GM21528 (cell line): ENCODE measurements at regions not wholly inside any gene's neighbourhood (a gene's known extent, or its start where the extent isn't known, plus 50 kb on each side); places are given as distances from the start of the nearest gene placed in this dataset.
"Not testable (repeated sequence)": the region's sequence is repeated elsewhere in the genome, so short reads cannot be mapped to it uniquely, and the experiment has no call there.

Source experiments
- ATAC-seq: cut with Tn5 transposase; IDR thresholded peaks from one replicate; pipeline ENCODE4 v1.9.1; 2021; ENCODE audit warnings: mild to moderate bottlenecking, moderate library complexity; ENCODE audit not compliant: unreplicated experiment, low FRiP score

DNA sequence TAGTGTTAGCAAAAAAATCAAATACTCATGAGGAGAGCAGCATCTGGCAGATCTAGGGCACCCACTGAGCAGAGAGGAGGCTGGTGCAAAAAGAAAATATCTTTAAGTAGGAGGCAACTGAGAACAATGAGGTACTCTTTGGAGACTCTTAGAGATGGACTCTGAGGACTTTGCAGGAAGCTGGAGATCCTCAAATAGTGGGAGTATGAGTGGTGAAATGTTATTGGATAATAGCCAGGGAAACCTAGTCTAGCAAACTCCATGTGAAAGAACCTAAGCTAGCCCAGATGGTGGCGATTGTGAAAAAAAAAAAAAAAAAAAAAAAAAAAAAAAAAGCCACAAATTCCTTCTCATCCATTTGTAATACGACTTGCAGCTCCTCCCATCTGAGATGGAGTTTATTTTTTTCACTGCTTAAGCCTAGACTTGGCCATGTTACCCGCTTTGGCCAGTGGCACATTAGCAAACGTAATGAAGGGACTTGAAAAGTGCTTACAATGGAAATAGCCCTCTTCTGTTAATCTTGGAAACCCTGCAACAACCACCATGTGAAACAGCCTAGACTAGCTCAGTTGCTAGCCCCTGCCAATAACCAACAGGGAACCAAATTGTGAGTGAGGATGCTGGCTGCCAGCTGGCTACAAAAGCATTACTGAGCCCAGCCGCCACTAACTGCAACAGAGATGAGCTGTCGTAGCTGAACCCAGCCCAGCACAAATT lies 476.2 kb downstream of the KLF12 start:
- ATAC-seq: no peak

DNA sequence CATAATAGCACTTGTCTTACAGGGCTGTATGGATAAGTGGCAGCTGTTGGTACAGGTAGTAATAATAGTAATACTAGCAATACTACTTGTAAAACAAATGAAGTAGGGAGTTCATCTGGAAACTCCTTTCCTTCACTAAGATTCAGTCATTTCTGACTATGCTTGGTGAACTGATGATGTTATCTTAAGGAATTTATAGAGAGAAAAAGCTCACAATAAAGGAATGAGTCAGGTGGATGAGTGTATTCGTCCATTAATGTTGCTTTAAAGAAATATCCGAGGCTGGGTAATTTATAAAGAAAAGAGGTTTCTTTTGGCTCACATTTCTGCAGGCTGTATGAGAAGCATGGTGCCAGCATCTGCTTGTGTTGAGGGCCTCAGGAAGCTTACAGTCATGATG lies 477.3 kb downstream of the KLF12 start:
- ATAC-seq: no peak

DNA sequence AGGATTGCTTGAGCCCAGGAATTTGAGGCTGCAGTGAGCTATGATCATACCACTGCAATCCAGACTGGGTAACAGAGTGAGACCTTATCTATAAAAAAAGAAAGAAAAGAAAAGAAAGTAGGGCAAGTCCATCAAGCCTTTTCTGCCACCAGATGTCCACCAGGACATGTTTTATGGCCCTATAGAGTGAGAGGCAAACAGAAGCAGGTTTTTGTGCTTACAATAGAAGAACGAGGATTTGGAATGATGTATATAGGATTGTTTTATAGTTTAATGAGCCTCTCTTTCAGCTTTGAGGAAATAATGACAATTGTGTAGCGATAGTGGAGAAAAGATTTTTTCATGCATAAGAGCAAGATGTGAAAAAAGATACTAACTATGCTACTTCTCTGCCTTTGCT lies 480.5 kb downstream of the KLF12 start:
- no peak for ATAC-seq

DNA sequence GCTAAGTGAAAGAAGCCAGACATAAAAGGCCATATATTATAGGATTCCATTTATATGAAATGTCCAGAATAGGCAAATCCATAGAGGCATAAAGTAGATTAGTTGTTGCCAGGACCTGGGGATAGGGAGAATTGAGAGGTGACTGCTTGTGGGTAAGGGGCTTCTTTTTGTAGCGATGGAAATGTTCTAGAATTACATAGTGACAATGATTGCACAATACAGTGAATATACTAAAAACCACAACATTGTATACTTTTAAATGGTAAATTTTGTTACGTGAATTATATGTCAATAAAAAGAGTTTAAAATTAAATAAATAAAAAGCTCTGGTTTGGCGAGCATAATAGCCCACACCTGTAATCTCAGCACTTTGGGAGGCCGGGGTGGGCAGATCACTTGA lies 486.8 kb downstream of the KLF12 start:
- no peak for ATAC-seq

DNA sequence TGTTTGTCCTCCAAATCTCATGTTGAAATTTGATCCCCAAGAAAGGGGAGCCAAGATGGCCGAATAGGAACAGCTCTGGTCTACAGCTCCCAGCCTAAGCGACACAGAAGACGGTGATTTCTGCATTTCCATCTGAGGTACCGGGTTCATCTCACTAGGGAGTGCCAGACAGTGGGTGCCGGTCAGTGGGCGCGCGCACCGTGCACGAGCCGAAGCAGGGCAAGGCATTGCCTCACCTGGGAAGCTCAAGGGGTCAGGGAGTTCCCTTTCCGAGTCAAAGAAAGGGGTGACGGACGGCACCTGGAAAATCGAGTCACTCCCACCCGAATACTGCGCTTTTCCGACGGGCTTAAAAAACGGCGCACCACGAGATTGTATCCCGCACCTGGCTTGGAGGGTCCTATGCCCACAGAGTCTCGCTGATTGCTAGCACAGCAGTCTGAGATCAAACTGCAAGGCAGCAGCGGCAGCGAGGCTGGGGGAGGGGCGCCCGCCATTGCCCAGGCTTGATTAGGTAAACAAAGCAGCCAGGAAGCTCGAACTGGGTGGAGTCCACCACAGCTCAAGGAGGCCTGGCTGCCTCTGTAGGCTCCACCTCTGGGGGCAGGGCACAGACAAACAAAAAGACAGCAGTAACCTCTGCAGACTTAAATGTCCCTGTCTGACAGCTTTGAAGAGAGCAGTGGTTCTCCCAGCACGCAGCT lies 493.6 kb downstream of the KLF12 start:
- ATAC-seq: not testable (repeated sequence)

DNA sequence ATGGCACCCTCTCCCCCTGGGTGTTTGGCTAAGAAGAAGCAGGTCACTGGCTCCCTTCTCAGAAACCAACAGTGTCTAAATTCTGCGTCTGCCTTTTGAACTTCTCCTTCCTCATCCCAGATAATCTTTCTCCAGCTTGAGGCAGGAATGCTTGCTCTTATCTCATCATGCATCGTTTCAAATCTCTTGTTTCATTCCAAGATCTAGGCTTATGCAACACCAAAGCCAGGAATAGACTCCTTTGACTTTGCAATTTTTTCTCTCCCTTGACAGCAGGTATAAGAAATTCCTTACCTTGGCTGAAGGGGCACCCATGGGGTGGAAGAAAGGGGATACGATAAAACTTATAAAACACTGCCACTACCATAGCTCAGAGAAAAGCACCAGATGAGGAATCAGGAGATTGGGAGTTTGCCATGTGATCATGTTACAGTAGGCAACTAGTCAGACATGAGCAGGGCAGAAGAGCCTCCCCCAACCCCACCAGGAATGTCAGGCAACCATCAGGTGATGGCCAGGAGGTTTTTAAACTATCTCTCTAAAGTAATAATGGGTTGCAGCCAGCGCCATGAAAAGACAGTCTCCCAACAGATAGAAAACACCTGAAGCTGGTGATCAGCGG lies 498.9 kb downstream of the KLF12 start:
- no peak for ATAC-seq

DNA sequence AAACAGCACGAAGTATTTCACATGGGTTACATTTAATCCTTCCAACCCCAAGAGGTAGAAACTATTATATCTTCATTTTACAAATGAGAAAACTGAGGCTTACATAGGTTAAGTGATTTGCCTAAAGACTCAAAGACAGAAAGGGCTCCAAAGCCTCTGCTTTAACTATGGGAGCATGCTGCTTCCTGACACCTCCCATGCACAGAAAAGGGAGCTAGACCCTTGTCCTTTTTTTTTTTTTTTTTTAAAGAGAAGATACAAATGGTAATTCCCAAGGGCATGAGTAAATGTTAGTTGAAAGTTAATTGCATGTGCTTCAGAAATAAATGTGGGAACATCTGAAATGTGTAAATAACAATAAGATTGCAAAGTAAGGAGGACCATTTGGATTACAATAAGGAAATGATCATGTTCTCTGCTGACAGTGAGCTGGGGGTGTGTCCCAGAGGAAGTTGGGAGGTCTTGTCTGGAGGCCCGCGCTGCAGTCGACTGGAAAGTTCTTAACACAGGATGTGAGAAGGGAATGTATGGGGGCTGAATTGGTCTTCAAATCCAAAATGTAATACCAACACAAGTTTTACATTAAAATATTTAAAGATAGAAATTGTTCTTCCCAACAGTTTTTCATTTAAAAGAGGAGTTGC lies 500.3 kb downstream of the KLF12 start:
- no peak for ATAC-seq

DNA sequence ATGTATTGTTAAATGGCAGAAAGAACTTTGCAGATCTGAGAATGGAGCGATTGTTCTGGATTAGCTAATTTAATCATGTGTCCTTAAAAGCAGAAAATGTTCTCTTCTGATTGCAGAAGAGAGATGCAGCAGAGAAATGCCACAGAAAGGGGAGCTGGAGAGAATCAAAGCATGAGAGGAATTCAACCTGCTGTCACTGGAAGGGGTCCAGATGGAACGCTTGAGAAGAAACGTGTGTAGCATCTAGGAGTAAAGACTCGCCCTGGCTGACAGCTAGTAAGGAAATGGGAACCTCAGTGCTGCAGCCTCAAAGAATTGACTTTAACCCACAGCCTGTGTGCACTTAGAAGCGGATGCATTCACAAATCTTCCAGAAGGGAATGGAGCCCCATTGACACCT lies 502.8 kb downstream of the KLF12 start:
- ATAC-seq: no peak

DNA sequence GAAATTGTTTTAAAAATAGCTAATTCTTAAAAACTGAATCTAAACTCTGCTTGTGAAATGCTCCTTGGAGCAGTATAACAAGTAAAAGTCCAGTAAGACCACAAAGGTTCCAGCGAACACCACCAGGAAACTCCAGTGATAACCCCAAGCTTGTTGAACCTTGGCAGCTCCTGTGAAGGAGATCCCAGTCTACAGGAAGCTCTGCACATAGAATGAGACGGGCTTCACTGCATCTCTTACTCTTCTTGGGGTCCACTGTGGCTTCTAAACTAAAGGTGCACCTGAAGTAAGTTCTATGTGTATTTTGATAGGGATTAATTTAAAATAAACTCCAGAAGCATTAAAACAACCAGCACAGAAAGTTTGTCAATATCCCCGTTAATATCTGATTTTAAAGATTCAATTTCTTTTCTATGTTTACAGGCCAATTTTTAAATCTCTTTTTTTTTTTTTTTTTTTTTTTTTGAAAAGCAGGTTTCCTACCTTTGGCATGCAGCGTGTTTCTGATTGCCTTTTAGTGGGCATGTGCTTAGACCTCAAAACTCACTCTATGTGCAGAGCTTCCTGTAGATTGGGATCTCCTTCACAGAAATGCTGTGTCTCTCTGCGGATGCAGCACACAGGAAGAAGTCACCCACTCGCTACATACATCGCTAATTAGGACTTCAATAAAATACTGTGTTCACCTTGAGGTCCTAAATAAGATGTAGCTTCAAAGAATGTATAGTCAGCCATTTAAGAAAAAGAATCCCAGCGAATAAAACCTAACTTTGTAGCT lies 508.5 kb downstream of the KLF12 start:
- no peak for ATAC-seq

DNA sequence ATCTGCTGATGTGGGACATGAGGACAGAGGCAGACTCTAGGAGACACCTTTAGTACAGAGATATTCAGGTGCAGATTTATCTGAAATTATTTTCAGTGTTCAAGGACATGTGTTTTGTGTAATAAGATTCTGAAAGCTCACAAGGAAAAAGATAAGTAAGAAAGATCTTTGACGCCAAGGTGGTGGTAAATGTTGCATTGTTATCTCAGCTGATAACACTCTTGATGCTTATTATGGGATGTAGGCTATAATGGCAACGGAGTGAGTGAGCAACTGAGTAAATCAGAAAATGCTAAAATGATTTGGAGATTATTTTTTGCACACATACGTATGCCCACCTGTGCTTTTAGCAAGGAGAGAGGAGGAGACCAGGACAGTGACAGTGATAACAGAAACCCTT lies 510.9 kb downstream of the KLF12 start:
- no peak for ATAC-seq

DNA sequence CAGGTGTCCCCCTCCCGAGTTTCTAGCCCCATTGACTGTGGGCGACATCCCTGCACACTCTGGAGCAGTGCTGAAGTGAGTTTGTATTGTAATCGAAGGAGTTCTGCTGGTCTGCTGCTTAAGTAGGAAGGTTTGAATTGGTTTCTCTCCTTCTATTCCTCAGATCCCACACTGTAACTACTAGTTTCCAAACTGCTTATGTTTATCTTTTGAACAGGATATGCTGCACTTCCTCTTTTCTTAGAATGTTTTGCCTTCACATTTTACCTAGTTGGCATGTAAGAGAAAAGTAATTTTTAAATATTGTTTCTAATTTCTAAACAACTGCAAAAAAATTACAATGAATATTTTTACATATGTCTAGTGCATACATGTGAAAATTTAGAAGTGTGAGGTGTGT lies 511.8 kb downstream of the KLF12 start:
- ATAC-seq: no peak

DNA sequence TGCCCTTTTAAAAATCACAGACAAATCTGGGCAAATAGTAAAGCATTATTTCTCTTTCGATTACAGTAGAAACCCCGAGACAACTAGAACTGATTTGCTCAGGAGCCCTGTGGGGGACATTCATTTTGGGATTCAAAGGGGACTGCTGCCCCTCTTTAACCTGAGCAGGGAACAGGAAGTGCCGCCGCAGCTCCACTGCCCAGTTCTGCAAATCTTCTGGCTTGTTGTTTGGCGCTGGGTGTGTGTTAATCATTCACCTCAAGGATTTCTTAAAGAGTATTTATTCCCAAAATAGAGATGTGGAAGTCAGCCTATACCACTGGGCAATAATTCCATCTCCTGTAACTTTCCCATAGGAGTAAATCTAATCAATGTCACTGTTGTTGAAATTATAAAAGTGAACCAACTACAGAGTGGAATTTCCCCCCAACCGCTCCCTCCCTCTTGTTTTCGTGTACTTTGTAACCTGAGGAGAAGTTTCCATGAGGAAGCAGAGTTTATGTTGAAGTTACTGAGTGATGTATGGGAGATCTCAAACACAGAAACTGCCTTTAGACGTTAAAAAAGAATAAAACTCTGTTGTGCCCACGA lies 515.8 kb downstream of the KLF12 start:
- no peak for ATAC-seq

DNA sequence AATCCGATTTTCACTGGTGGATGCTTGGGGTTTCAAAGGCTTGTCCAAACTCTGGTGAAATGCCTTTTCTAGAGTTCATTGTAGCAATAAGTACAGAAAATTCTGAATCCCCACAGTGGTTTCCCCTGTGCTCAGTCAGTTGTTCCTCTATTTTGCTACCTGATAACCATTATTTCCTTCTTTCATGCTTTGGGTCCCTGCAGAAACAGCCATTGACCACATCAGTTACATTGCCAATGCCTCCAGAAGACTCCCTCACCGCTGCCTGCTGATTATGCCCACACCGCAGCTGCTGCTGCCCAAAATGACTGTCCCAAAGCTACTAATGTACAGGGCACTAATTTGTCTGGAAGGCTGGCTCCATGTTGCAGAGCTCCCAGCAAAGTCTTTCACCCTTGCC lies 517.3 kb downstream of the KLF12 start:
- no peak for ATAC-seq

DNA sequence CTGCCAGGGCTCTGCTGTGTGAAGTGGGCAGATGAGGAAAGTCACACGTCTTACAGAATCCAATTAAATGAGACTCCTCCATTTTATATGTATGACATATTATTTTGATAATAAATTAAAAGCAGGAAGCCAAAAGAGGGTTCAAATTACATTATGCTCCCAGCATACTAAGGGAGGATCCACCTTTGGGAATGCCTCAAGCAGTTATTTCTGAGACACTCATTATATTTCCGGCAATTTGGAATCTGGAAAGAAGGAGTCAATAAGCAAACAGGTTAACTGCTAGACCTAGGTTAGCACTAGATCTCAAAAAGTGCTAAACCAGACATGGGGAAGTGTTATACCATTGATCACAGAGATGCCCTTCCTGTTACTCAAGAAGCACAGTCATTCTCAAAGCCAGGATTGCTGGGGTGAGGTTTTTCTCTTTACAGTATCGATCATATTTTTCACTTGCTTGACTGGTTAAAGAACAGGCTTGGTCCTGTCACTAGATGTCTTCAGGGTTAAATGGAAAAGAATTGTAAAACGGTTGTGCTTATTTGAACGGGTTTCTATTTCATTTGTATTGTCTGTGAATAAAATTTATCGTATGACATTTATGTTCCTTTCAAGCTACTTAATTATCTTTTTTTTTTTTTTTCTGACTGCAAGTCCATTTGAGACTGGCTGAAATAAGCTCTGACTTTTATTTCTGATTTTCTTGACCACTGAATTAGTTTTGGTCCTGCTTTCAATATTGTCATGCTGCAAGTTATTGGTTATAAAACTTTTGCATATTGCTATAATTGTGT lies 523.2 kb downstream of the KLF12 start:
- ATAC-seq: no peak

DNA sequence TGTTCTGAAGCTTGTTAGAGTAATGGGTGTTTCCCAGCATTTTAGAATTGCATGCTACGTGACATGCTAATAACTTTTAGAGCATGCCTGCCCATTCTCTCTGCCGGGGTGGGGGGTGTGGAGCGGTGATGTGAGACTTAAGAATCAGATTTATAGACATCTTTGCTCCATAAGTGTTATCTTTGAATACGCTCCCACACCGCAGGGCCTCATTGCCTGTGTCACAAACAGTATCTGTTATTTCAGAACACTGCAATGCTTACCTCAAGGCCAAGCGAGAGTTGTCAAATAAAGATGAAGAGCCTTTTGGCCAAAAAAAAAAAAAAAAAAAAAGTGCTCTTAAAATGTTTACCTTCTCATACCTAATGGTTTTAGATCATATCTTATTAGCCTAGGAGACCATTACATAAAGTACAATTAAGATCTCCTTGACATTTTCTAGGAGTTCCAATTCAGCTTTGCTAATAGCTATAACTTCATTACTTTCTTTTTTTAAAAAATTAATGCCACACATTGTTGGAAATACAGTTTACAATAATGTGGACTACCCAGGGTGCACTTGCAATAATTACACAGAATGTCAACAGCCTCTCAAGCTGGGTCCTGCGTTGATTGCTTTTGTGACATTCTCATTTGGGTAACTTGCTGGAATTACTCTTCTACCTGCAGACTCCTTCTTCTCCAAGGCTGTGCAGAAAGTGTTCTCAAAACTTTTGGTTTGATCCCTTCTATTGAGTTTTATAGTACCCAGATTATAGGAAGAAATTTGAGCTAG lies 525.3 kb downstream of the KLF12 start:
- no peak for ATAC-seq

DNA sequence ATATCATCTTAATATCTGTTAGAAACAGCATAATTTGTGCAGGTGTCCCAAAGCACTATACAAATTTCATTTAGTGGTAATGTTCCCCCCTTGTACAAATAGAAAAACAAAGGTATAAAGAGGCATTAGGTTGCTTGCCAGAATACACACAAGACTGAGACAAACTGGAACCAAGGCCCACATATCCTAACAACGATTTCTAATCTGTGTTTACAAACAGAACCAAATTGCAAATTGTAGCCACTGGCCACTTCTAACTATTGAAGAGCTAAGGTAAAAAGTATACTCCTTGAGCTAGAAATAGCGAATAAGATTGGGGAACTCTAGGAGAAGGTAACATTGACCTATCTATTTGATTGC lies 526.1 kb downstream of the KLF12 start:
- ATAC-seq: no peak

DNA sequence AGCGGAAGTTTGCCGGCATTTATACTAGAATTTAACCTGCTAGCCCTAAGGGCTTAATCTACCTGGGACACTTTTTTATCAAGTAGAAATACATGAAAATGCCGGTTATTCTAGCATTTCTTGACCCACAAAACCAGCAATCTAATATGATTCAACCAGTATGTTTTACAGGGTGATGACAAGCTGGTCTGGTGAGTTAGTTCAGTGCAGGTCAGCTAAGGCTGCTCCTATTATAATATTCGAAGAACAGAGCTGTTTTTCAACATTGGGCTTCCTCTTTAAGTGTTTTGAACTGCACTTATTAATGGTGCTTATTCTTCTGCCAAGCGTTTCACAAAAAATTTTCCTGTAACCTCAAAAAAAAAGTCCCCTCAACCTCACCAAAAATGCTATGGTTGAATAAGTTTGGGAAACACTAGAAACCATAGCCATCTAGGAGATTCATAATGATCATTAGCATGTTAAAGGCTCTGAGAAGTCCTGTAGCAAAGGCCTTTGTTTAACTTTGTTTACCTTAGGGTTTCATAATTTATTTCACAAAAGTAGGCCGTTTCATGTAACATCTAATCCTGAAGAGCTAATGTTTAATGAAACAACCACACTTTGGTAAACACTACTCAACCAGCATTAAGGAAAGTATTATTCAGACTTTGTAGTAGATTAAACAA lies 526.6 kb downstream of the KLF12 start:
- no peak for ATAC-seq

DNA sequence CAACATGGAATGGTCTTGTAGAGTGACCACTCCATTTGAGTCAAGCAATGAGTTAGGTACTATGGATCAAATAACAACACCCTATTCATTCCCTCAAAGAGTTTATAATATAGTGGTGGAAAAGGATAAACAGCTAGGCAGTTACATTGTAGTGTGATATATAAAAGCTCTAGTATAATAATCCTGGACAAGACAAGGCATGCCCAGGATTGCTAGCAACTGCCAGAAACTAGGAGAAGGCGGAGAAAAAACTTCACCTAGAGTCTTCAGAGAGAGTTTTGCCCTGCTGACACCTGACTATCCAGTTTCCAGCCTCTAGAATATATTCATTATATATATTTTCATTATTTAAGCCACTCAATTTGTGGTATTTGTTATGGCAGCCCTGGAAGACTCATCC lies 530.6 kb downstream of the KLF12 start:
- ATAC-seq: no peak
